ENCODE measurements at regions not wholly inside any gene's neighbourhood (a gene's known extent, or its start where the extent isn't known, plus 50 kb on each side); places are given as distances from the start of the nearest gene placed in this dataset.

GRCh38 chr16:6265968-6266367 lies 1066.7 kb upstream of the RBFOX1 start:
- DNase-seq = no peak

DNA sequence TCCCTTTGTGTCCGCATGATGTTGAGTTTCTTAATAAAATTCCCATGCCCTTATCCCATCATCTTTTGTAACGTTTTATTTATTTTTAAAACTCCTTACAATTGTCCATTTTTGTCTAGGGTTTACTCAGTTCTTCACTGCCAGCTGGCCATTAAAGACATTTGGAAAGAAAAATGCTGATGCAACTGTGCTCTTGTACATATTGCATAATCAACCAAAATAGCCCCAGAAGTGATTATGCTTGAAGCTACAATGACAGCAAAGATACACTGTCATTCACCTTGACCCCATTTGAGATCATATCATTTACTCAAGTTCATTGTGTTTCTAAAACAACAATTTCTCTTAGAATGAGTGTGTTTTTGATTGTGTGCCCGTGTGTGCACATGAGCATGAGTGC lies 1074.6 kb upstream of the RBFOX1 start:
- DNase-seq = no peak

DNA sequence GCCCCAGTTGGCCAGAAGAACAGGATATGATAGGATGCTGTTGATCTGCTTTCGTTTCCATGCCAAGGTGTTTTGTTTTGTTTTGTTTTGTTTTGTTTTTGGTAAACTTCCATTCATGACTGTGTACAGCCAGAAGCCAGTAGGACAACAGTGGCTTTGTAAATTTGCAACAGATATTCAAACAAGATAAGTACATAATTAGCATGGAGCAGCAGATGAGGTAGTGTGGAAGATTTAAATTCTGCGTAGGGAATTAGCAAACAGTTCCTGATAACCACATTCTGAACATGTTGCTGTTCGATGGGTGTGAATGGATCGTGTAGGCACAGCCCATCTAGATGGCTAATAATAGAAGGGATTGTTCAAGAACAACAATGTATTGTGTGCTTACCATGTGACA lies 1080.1 kb upstream of the RBFOX1 start:
- no peak for DNase-seq

- no peak for DNase-seq
Observed at GRCh38 chr16:6250511-6250910, 1082.1 kb upstream of the RBFOX1 start.

GRCh38 chr16:6249863-6250262 lies 1082.8 kb upstream of the RBFOX1 start:
- no peak for DNase-seq

DNA sequence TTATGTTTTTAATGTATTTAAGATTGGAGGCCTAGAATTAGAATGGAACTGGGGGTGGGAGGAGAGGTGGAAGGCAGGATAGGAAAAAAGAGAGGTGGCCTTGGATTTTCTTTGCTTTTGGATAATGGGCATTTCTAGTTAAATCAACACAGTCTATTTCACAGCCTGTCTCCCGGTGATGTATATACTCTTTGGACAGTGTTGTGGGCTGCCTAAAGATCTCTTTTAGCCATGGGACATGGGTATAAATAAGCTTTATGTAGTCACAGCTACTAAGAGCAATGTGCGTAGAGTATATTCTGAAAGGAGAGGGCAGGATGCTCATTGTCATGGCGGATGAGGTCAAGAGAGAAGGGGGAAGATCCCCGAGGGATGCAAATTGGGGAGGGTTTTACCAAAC lies 1084.4 kb upstream of the RBFOX1 start:
- no peak for DNase-seq

GRCh38 chr16:6247775-6248174 lies 1084.9 kb upstream of the RBFOX1 start:
- DNase-seq = no peak

DNA sequence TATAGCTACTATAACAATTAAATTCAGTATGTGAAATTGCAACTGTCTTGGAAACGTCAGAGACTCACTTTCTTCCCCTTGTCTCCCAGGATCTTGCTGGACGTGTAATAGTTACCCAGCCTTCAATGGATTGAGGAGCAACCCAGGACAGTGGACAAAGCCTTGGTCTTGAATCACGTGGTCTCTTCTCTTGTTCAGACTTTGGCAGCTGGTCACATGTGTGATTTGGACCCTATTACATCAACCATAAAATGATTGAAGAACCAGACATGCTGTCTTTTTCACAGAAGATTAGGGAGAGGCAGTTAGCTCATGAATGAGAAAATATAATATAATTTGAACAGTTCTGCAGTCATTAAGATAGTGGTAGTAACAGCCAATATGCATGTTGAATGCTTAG lies 1085.5 kb upstream of the RBFOX1 start:
- DNase-seq = no peak

GRCh38 chr16:6246266-6246665 lies 1086.4 kb upstream of the RBFOX1 start:
- DNase-seq = no peak

DNA sequence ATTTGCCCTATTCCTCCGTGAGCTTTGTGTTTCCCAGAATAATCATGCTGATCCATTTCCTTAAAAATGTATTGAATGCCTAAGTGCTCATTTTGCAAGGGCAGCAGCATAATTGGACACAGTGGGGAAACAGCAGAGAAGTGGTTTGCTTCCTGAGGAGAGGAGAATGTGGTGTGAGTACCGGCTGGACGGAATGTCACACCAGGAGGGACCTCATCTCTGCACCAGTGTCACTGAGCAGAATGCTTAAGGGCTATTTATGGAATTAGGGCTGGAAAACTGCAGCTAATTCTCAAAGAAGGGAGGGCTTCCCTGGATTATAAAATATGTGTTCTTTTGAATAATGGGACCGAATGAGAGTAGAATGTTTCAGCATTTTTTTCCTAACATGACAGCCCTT lies 1100.6 kb upstream of the RBFOX1 start:
- no peak for DNase-seq

- no peak for DNase-seq
Observed at GRCh38 chr16:6231398-6231797, 1101.2 kb upstream of the RBFOX1 start.

DNA sequence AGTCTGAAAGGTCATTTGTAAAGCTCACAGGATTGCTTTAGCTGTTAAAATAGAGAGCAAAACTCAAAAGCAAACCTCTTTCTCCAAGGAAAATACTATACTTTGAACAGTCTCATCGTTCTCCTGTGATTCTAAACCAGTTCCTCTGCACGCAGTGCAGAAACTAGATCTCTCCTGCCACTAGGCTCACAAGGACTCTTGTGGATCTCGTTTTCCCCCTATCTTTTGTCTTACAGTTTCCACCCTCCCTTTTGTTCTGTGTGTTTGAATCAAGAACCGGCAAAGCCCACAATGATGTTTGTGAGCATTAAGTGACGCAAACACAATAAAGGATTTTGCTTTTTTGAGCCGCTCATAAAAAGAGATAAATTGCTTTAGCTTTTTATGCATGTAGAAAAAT lies 1103.5 kb upstream of the RBFOX1 start:
- no peak for DNase-seq

DNA sequence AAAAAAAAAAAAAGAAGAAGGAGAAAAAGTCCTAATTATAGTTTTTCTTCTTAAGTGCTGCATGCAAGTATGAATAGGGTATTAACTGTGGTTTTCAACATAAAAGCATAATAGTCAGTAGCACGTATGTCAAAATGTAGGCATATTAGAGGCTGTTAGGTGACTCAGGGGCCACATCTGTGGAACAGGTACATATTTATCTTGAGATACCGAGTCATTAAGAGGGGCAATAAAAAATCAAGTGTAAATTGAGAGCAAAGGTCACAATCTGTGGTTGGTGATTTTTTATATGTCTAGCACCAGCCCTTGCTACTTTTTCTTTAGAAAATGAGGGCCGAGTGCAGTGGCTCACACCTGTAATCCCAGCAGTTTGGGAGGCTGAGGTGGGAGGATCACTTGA lies 1113.8 kb upstream of the RBFOX1 start:
- DNase-seq = no peak

- DNase-seq = no peak
Observed at GRCh38 chr16:6216836-6217235, 1115.8 kb upstream of the RBFOX1 start.

DNA sequence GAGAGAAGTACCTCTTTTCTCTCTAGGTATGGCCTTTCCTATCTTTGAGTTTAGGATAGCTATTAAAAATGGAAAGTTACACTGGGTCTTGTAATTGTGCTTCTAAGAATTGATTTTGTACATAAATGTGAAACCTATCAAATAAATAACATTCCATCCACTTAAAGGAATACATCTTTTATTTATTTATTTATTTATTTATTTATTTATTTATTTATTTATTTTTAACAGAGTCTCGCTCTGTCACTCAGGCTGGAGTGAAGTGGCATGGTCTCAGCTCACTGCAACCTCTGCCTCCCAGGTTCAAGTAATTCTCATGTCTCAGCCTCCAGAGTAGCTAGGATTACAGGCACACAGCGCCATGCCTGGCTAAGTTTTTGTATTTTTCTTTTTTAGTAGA lies 1114.0 kb upstream of the EEF2KMT start:
- DNase-seq = no peak

GRCh38 chr16:6209355-6209930 lies 1111.8 kb upstream of the EEF2KMT start:
- DNase-seq = no peak

DNA sequence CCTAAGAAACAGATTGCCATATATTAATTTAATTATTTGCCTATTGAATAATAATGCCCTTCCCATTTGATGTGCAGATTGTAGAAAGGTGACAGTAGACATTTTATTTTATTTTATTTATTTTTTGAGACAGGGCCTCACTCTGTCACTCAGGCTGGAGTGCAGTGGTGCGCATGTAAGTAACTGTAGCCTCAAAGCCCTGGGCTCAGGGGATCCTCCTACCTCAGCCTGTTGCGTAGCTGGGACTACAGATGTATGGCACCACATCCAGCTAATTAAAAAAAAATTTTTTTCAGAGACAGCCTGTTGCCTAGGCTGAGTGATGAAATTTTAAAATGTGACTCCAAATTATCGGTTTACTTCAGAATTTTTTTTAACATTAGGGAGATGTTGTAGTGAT lies 1110.0 kb upstream of the EEF2KMT start:
- DNase-seq = no peak

GRCh38 chr16:6207124-6207523 lies 1109.5 kb upstream of the EEF2KMT start:
- DNase-seq = no peak

GRCh38 chr16:6206080-6206479 lies 1108.5 kb upstream of the EEF2KMT start:
- no peak for DNase-seq

GRCh38 chr16:6204945-6205344 lies 1107.3 kb upstream of the EEF2KMT start:
- DNase-seq = no peak

- no peak for DNase-seq
Observed at GRCh38 chr16:6200861-6201260, 1103.3 kb upstream of the EEF2KMT start.

DNA sequence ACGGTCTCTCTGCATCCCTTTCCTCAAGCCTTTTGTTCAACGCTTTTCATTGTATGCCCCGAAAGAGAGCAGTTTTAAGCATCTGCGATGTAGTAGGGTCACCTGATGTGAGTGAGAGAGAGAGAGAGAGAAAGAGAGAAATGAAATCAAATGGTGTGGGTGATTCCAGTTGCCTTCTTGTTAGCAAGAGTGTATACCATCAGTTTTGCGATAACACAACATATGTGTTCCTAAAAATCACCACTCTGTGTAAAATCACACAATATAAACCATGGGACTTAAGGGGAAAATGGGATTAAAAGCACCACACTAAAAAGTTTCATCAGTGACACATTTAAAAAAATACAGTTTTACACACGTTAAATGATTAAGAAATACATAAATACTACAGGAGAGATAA lies 1102.7 kb upstream of the EEF2KMT start:
- no peak for DNase-seq

DNA sequence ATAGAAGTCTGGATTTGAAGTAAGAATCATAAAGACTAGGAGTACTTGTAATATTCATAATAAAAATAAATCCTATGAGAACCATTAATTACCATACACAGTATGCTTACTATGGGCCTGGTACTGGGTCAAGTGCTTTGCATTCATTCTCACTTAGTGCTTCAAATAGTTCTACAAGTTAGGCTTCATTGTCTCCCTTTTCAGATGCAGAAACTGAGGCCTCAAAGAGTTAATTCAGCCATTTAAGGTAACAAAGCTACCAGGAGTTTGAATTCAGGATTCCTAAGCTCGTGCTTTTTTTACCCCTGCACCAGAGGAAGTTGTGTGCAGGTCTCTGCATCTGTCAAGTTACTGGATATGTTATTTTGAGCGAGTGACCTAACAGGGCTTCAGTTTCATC lies 1098.4 kb upstream of the EEF2KMT start:
- DNase-seq = no peak

DNA sequence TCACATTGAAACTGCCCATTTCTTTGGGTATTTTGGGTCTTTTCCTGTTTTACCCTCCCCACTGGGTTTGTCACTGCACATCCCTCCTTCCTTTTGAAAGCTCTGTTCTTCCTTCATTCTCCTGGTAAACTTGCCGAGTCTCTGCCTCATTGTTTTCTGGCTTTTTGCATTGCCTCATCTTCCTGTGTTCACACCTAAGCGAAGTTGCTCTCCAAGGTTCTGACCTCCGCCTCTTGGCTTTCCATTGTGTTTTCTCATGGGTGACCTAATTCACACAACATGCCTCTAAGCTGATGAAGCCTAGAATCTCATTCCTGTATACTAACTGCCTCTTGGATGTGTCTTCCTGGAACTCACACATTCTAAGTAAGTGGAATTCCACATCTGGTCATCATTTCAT lies 1096.1 kb upstream of the EEF2KMT start:
- DNase-seq = no peak

DNA sequence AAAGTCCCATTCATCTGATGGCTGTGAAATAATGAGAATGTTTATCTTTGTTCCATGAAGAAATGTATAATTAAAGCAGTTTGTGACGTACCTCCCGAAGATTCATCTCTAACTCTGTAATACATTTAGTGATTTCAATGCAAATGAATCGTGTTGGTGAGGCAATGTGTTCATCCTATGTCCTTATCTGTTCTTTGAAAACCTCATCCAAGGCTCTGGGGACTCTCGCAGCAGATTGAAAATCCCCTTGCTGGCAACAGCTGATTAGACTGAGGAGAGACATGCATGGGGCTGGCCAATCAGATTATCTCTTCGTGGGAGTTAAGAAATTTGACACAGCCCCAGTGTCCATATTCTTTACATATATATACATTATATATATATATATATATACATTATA lies 1095.4 kb upstream of the EEF2KMT start:
- no peak for DNase-seq

- DNase-seq = no peak
Observed at GRCh38 chr16:6192532-6192931, 1094.9 kb upstream of the EEF2KMT start.

Measured in inflammatory macrophage (primary cell).